ENCODE measurements at regions not wholly inside any gene's neighbourhood (a gene's known extent, or its start where the extent isn't known, plus 50 kb on each side); places are given as distances from the start of the nearest gene placed in this dataset.

GRCh38 chr4:112708772-112709171 is 71.8 kb downstream of the LARP7 start:
- Mint-ChIP-seq H3K4me3 (no peak overlapping the region), H3K9me3 (ENCODE audit: insufficient read depth) (no peaks in the 10 kb centered on the region), H3K4me1 (peaks cover 22% of the 10 kb centered on the region), H3K27ac (no peak overlapping the region), H3K27me3 (peaks cover 41% of the 10 kb centered on the region)
- Histone ChIP-seq H3K9ac (ENCODE audit: low read length) (no peak overlapping the region), H3K27me3 (replicated peaks in 1 of 4; ENCODE audit: control extremely low read depth in 1 of 4, control insufficient read depth in 3 of 4, insufficient read depth in 4 of 4, low read length in 3 of 4) (peaks cover 2 to 35% (median 28%) of the 10 kb centered on the region in 4 experiments), H2AFZ (ENCODE audit: insufficient read depth, low read depth, low read length, poor library complexity, severe bottlenecking) (no peak overlapping the region), H3K4me1 (ENCODE audit: control insufficient read depth in 2 of 2, insufficient read depth in 2 of 2, low read length in 2 of 2) (peaks cover 16 to 20% of the 10 kb centered on the region in 2 donors), H3K79me2 (ENCODE audit: control insufficient read depth, insufficient read depth, low read length) (no peaks in the 10 kb centered on the region), H3K36me3 (replicated peaks in 1 of 2; ENCODE audit: control extremely low read depth in 1 of 2, control insufficient read depth in 1 of 2, extremely low read depth in 1 of 2, insufficient read depth in 2 of 2, low read length in 1 of 2) (no peaks in the 10 kb centered on the region), H3K4me2 (replicated peaks; ENCODE audit: low read depth, low read length, poor library complexity, severe bottlenecking) (no peak overlapping the region), H3K4me3 (ENCODE audit: control extremely low read depth in 1 of 5, extremely low read depth in 1 of 5, insufficient read depth in 1 of 5, low read depth in 2 of 5, low read length in 4 of 5) (no peak overlapping the region), H3K27ac (ENCODE audit: low read length in 2 of 2) (no peak overlapping the region), H3K9me3 (ENCODE audit: control extremely low read depth in 1 of 3, control insufficient read depth in 2 of 3, insufficient read depth in 1 of 3, low read length in 2 of 3) (peaks cover 0 to 5% (median 0%) of the 10 kb centered on the region in 3 donors), H4K20me1 (ENCODE audit: control insufficient read depth, insufficient read depth, low read length, poor library complexity, severe bottlenecking) (no peaks in the 10 kb centered on the region)
- CTCF ChIA-PET, result no interaction called here
- ATAC-seq (ENCODE audit: low read depth) (no peak), DNase-seq (no peak)
- intact Hi-C loops (cut with micrococcal nuclease), result loop anchor here (10.0 kb wide), 1 partner anchor 194 kb away; the partner anchor contains the start of gene NEUROG2
- no CpG with 5 or more reads among the region's 2 CpGs for WGBS (ENCODE audit: insufficient coverage)
- POLR2A ChIA-PET, result no interaction called here
- TF ChIP-seq EZH2 (IDR thresholded peaks at IDR 0.05; ENCODE audit: borderline replicate concordance, insufficient read depth, low read depth, low read length, poor library complexity, severe bottlenecking) (no peak), CTCF (IDR thresholded peaks at IDR 0.05) (no peak)

GRCh38 chr4:112714922-112715901 is 78.3 kb downstream of the LARP7 start:
- 60% methylated on average over 1 of the region's 11 CpGs for WGBS (ENCODE audit: insufficient coverage)
- TF ChIP-seq EZH2 (IDR thresholded peaks at IDR 0.05; ENCODE audit: borderline replicate concordance, insufficient read depth, low read depth, low read length, poor library complexity, severe bottlenecking) (no peak), CTCF (IDR thresholded peaks at IDR 0.05) (no peak)
- DNase-seq, result no peak
- H3K27me3 Mint-ChIP-seq, result peaks cover 4% of the 10 kb centered on the region
- peaks cover 0 to 3% (median under 1%) of the 10 kb centered on the region in 4 experiments for H3K27me3 ChIP-seq (replicated peaks in 1 of 4; ENCODE audit: control extremely low read depth in 1 of 4, control insufficient read depth in 3 of 4, insufficient read depth in 4 of 4, low read length in 3 of 4)
- H3K79me2 ChIP-seq (ENCODE audit: control insufficient read depth, insufficient read depth, low read length), result no peaks in the 10 kb centered on the region
- ChIA-PET CTCF (no interaction called here), POLR2A (no interaction called here)
- H3K9ac ChIP-seq (ENCODE audit: low read length), result no peak overlapping the region
- no peak overlapping the region for H2AFZ ChIP-seq (ENCODE audit: insufficient read depth, low read depth, low read length, poor library complexity, severe bottlenecking)
- H4K20me1 ChIP-seq (ENCODE audit: control insufficient read depth, insufficient read depth, low read length, poor library complexity, severe bottlenecking), result no peaks in the 10 kb centered on the region
- peaks cover 6% of the 10 kb centered on the region for H3K4me1 Mint-ChIP-seq
- H3K27ac ChIP-seq (ENCODE audit: low read length in 2 of 2), result no peak overlapping the region
- H3K9me3 ChIP-seq (ENCODE audit: control extremely low read depth in 1 of 3, control insufficient read depth in 2 of 3, insufficient read depth in 1 of 3, low read length in 2 of 3), result no peaks in the 10 kb centered on the region
- no peaks in the 10 kb centered on the region for H3K36me3 ChIP-seq (replicated peaks in 1 of 2; ENCODE audit: control extremely low read depth in 1 of 2, control insufficient read depth in 1 of 2, extremely low read depth in 1 of 2, insufficient read depth in 2 of 2, low read length in 1 of 2)
- H3K4me3 ChIP-seq (ENCODE audit: control extremely low read depth in 1 of 5, extremely low read depth in 1 of 5, insufficient read depth in 1 of 5, low read depth in 2 of 5, low read length in 4 of 5), result no peak overlapping the region
- H3K9me3 Mint-ChIP-seq (ENCODE audit: insufficient read depth), result no peaks in the 10 kb centered on the region
- H3K4me1 ChIP-seq (ENCODE audit: control insufficient read depth in 2 of 2, insufficient read depth in 2 of 2, low read length in 2 of 2), result peaks cover 3 to 4% of the 10 kb centered on the region in 2 donors
- intact Hi-C loops (cut with micrococcal nuclease), result no loop called here
- no peak for ATAC-seq (ENCODE audit: low read depth)
- no peak overlapping the region for H3K4me3 Mint-ChIP-seq
- H3K27ac Mint-ChIP-seq, result no peak overlapping the region
- no peak overlapping the region for H3K4me2 ChIP-seq (replicated peaks; ENCODE audit: low read depth, low read length, poor library complexity, severe bottlenecking)

Measured in B cell (primary cell).